Astrocyte (in vitro differentiated cells and primary cell): ENCODE measurements at regions not wholly inside any gene's neighbourhood (a gene's known extent, or its start where the extent isn't known, plus 50 kb on each side); places are given as distances from the start of the nearest gene placed in this dataset.

ENCODE experiments used
- DNase-seq: peaks from one replicate; pipeline ENCODE4 v3.0.0-alpha.2; 2010; ENCODE audit warnings: low read depth
- FAIRE-seq: peaks from 2 replicates; lab custom pipeline; 2011; peaks lifted over from hg19 to GRCh38; lab: Jason Lieb, UNC
- H2AFZ ChIP-seq: 2 replicates; pipeline ENCODE4 v1.6.0; 2012; ENCODE audit warnings: low read depth, low read length, inconsistent platforms
- H3K27ac ChIP-seq: 2 replicates; pipeline ENCODE4 v1.5.1; 2011; ENCODE audit warnings: low read depth, low read length, inconsistent platforms
- H3K27me3 ChIP-seq: 2 replicates; pipeline ENCODE4 v1.6.0; 2011; ENCODE audit warnings: low read length, inconsistent platforms; ENCODE audit not compliant: insufficient read depth
- H3K36me3 ChIP-seq: 2 replicates; pipeline ENCODE4 v1.5.1; 2011; ENCODE audit warnings: low read length, inconsistent platforms; ENCODE audit not compliant: insufficient read depth
- H3K4me1 ChIP-seq: 2 replicates; pipeline ENCODE4 v1.5.1; 2011; ENCODE audit warnings: low read length, inconsistent platforms; ENCODE audit not compliant: insufficient read depth
- H3K4me2 ChIP-seq: 2 replicates; pipeline ENCODE4 v1.6.0; 2012; ENCODE audit warnings: low read length, inconsistent platforms
- H3K4me3 ChIP-seq: 2 replicates; pipeline ENCODE4 v1.5.1; 2011; ENCODE audit warnings: low read depth, mild to moderate bottlenecking, low read length, inconsistent platforms; ENCODE audit not compliant: insufficient read depth
- H3K79me2 ChIP-seq: 2 replicates; pipeline ENCODE4 v1.6.0; 2012; ENCODE audit warnings: mild to moderate bottlenecking, low read length, inconsistent platforms; ENCODE audit not compliant: insufficient read depth
- H3K9ac ChIP-seq: 2 replicates; pipeline ENCODE4 v1.6.0; 2012; ENCODE audit warnings: mild to moderate bottlenecking, low read length, inconsistent platforms
- H3K9me3 ChIP-seq: 2 replicates; pipeline ENCODE4 v1.5.1; 2012; ENCODE audit warnings: low read depth, mild to moderate bottlenecking, low read length, inconsistent platforms; ENCODE audit not compliant: insufficient read depth
- H4K20me1 ChIP-seq: 2 replicates; pipeline ENCODE4 v1.6.0; 2012; ENCODE audit warnings: low read length, inconsistent platforms; ENCODE audit not compliant: insufficient read depth
- H3K27ac Mint-ChIP-seq: one replicate; pipeline ENCODE4 v1.8.0; 2021; ENCODE audit warnings: mild to moderate bottlenecking, mixed read lengths; ENCODE audit not compliant: unreplicated experiment
- H3K27me3 Mint-ChIP-seq: one replicate; pipeline ENCODE4 v1.8.0; 2021; ENCODE audit warnings: low read depth, mixed read lengths; ENCODE audit not compliant: unreplicated experiment
- H3K36me3 Mint-ChIP-seq: one replicate; pipeline ENCODE4 v1.8.0; 2021; ENCODE audit warnings: low read depth, mixed read lengths; ENCODE audit not compliant: unreplicated experiment
- H3K4me1 Mint-ChIP-seq: one replicate; pipeline ENCODE4 v1.8.0; 2021; ENCODE audit warnings: low read depth, mixed read lengths; ENCODE audit not compliant: unreplicated experiment
- H3K4me3 Mint-ChIP-seq: one replicate; pipeline ENCODE4 v1.8.0; 2021; ENCODE audit warnings: mild to moderate bottlenecking, moderate library complexity, mixed read lengths; ENCODE audit not compliant: unreplicated experiment
- H3K9me3 Mint-ChIP-seq: one replicate; pipeline ENCODE4 v1.8.0; 2021; ENCODE audit warnings: mild to moderate bottlenecking, mixed read lengths; ENCODE audit not compliant: unreplicated experiment
- CTCF ChIP-seq: IDR thresholded peaks from 2 replicates; pipeline ENCODE4 v1.5.1; 2011; ENCODE audit warnings: low read depth, mild to moderate bottlenecking, inconsistent platforms, low read length, moderate library complexity; ENCODE audit not compliant: insufficient read depth
- EZH2 ChIP-seq: IDR thresholded peaks from 2 replicates; pipeline ENCODE4 v1.6.1; 2012; ENCODE audit warnings: mild to moderate bottlenecking, low read length, inconsistent platforms; ENCODE audit not compliant: insufficient read depth

- TF ChIP-seq CTCF (no peak), EZH2 (no peak)
- Histone ChIP-seq H3K9ac (no peak overlapping the region), H3K9me3 (peaks cover 10% of the 10 kb centered on the region), H4K20me1 (no peaks in the 10 kb centered on the region), H3K79me2 (no peaks in the 10 kb centered on the region), H3K27ac (no peak overlapping the region), H3K27me3 (no peaks in the 10 kb centered on the region), H2AFZ (no peak overlapping the region), H3K4me3 (no peak overlapping the region), H3K36me3 (no peaks in the 10 kb centered on the region), H3K4me1 (no peaks in the 10 kb centered on the region), H3K4me2 (no peak overlapping the region)
- Mint-ChIP-seq H3K27ac (no peak overlapping the region), H3K27me3 (no peaks in the 10 kb centered on the region), H3K4me3 (no peak overlapping the region), H3K9me3 (peaks cover 31% of the 10 kb centered on the region), H3K4me1 (no peaks in the 10 kb centered on the region), H3K36me3 (peaks cover 2% of the 10 kb centered on the region)
- FAIRE-seq: no peak
- no peak for DNase-seq
These were observed 188.6 kb downstream of the ALG10 start for GRCh38 chr12:34210689-34211530.

GRCh38 chr12:34212651-34213050 lies 190.4 kb downstream of the ALG10 start:
- no peak overlapping the region for H3K4me2 ChIP-seq

More at GRCh38 chr12:34212651-34213050, 190.4 kb downstream of the ALG10 start:
- peaks cover 26% of the 10 kb centered on the region for H3K9me3 Mint-ChIP-seq
- H4K20me1 ChIP-seq: no peaks in the 10 kb centered on the region
- no peak overlapping the region for H3K27ac ChIP-seq
- H3K4me1 ChIP-seq: no peaks in the 10 kb centered on the region
- H3K27ac Mint-ChIP-seq: no peak overlapping the region
- no peaks in the 10 kb centered on the region for H3K4me1 Mint-ChIP-seq
- peaks cover 4% of the 10 kb centered on the region for H3K9me3 ChIP-seq
- H3K79me2 ChIP-seq: no peaks in the 10 kb centered on the region
- no peak overlapping the region for H3K4me3 ChIP-seq
- no peaks in the 10 kb centered on the region for H3K27me3 Mint-ChIP-seq
- H3K9ac ChIP-seq: no peak overlapping the region
- no peak for TF ChIP-seq EZH2
- no peak for TF ChIP-seq CTCF
- H3K36me3 Mint-ChIP-seq: peaks cover 2% of the 10 kb centered on the region
- no peak overlapping the region for H2AFZ ChIP-seq
- DNase-seq (no peak), FAIRE-seq (no peak)
- no peak overlapping the region for H3K4me3 Mint-ChIP-seq
- H3K27me3 ChIP-seq: no peaks in the 10 kb centered on the region
- H3K36me3 ChIP-seq: no peaks in the 10 kb centered on the region
